Breast epithelium (tissue), 3 donors: ENCODE measurements at regions not wholly inside any gene's neighbourhood (a gene's known extent, or its start where the extent isn't known, plus 50 kb on each side); places are given as distances from the start of the nearest gene placed in this dataset.

Experiments used
- POLR2A ChIP-seq: fragments of 450-650 bp; IDR thresholded peaks from one replicate; pipeline ENCODE4 v1.6.1; 2016; ENCODE audit warnings: antibody characterized with exemption, mild to moderate bottlenecking, moderate library complexity
- POLR2AphosphoS5 ChIP-seq, 3 donors: sonication (generic); formaldehyde crosslinking; IDR thresholded peaks; one replicate each; pipeline ENCODE4 v1.6.1; 2017; ENCODE audit warnings: antibody characterized with exemption in 3 of 3
- TF ChIP-seq, protein P1 (sequence below), 3 donors: fragments of 450-650 bp; IDR thresholded peaks; one replicate each; pipeline ENCODE4 v1.5.1; 2016 to 2017; ENCODE audit warnings: antibody characterized with exemption in 3 of 3, mild to moderate bottlenecking in 3 of 3, moderate library complexity in 3 of 3

DNA sequence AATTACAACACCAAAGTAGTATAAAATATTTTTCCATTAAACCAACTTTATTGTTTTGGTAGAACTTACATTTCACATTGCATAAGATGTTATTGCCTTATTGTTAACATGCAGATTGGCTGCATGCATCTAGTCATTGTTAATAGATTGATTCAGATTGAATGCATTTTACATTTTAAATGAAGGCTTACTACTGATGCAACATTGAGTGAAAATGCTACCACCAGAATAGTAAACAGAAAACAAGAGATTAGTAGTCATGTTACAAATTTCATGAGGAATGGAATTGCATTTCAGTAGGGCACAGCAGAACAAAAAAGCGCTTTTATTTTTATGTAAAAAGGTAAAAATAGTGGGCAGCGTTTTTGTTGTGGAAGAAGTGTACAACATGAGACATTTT lies 298.3 kb downstream of the ARL4A start:
- TF ChIP-seq POLR2A, result no peak
- TF ChIP-seq, protein P1, sequence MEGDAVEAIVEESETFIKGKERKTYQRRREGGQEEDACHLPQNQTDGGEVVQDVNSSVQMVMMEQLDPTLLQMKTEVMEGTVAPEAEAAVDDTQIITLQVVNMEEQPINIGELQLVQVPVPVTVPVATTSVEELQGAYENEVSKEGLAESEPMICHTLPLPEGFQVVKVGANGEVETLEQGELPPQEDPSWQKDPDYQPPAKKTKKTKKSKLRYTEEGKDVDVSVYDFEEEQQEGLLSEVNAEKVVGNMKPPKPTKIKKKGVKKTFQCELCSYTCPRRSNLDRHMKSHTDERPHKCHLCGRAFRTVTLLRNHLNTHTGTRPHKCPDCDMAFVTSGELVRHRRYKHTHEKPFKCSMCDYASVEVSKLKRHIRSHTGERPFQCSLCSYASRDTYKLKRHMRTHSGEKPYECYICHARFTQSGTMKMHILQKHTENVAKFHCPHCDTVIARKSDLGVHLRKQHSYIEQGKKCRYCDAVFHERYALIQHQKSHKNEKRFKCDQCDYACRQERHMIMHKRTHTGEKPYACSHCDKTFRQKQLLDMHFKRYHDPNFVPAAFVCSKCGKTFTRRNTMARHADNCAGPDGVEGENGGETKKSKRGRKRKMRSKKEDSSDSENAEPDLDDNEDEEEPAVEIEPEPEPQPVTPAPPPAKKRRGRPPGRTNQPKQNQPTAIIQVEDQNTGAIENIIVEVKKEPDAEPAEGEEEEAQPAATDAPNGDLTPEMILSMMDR (IDR thresholded peaks at IDR 0.05), result no peak
- TF ChIP-seq POLR2AphosphoS5 (IDR thresholded peaks at IDR 0.05), result no peak
